GM12878 (cell line): ENCODE measurements at regions not wholly inside any gene's neighbourhood (a gene's known extent, or its start where the extent isn't known, plus 50 kb on each side); places are given as distances from the start of the nearest gene placed in this dataset.
A peak's percentile ranks its signal among the peaks of the same experiment; 100 is the strongest.

Source experiments
- ATAC-seq: fragments of 200-7000 bp; cut with Tn5 transposase; 3 replicates; pipeline ENCODE4 v1.9.1; 2020; ENCODE audit warnings: mild to moderate bottlenecking, moderate library complexity
- BruUV-seq: library from RNA; stranded (reverse); fragments of 400-500 nt; replicated peaks from 2 replicates; lab custom pipeline; 2021; lab: Mats Ljungman, UMichigan
- CTCF ChIA-PET: fragments of 300-600 bp; sonication (Branson Sonifier 250); formaldehyde crosslinking; extraction: SDS; loops from one replicate; lab custom pipeline; 2021; ENCODE audit warnings: inconsistent platforms; lab: Yijun Ruan, JAX
- POLR2A ChIA-PET: fragments of 350-600 bp; formaldehyde crosslinking; extraction: SDS; loops from one replicate; lab custom pipeline; 2021; ENCODE audit warnings: inconsistent platforms; lab: Charles Lee
- RAD21 ChIA-PET: fragments of 300-600 bp; sonication (Branson Sonifier 250); formaldehyde crosslinking; loops from one replicate; lab custom pipeline; 2023; ENCODE audit warnings: antibody characterized with exemption; ENCODE audit not compliant: unreplicated experiment; lab: Charles Lee
- SMC1A ChIA-PET: fragments of 300-600 bp; sonication (Branson Sonifier 250); formaldehyde crosslinking; loops from one replicate; lab custom pipeline; 2023; ENCODE audit not compliant: unreplicated experiment, uncharacterized antibody; lab: Charles Lee
- DNase-seq: peaks from one replicate; pipeline ENCODE4 v3.0.0-alpha.2; 2011; ENCODE audit warnings: low read depth, low spot score
- FAIRE-seq: peaks from 3 replicates; lab custom pipeline; 2011; peaks lifted over from hg19 to GRCh38; lab: Jason Lieb, UNC
- H2AFZ ChIP-seq: 2 replicates; pipeline ENCODE4 v1.6.0; 2011; ENCODE audit warnings: low read depth, low read length, control low read depth; ENCODE audit not compliant: control insufficient read depth
- H3K27ac ChIP-seq: 2 replicates; pipeline ENCODE4 v1.5.1; 2011; ENCODE audit warnings: control low read depth; ENCODE audit not compliant: control insufficient read depth, insufficient read depth
- H3K27me3 ChIP-seq, 2 experiments: replicated peaks in 1 of 2; 2 replicates each; pipeline versions ENCODE4 v1.6.0 to v1.6.1; 2011; ENCODE audit warnings: low read length in 1 of 2; ENCODE audit not compliant: control insufficient read depth in 2 of 2, insufficient read depth in 2 of 2
- H3K36me3 ChIP-seq, 2 experiments: 2 replicates each; pipeline ENCODE4 v1.5.1; 2011; ENCODE audit warnings: low read length in 1 of 2; ENCODE audit not compliant: control insufficient read depth in 2 of 2, insufficient read depth in 2 of 2
- H3K4me1 ChIP-seq: 2 replicates; pipeline ENCODE4 v1.6.1; 2011; ENCODE audit warnings: mild to moderate bottlenecking, low read length, moderate library complexity, mixed read lengths; ENCODE audit not compliant: control insufficient read depth, insufficient read depth
- H3K4me2 ChIP-seq: 2 replicates; pipeline ENCODE4 v1.6.0; 2011; ENCODE audit warnings: control low read depth; ENCODE audit not compliant: control insufficient read depth, insufficient read depth
- H3K4me3 ChIP-seq: fragments of 200-600 bp; sonication (generic); 2 replicates; pipeline ENCODE4 v1.5.1; 2016
- H3K79me2 ChIP-seq: 2 replicates; pipeline ENCODE4 v1.6.0; 2011; ENCODE audit warnings: low read length; ENCODE audit not compliant: control insufficient read depth, insufficient read depth
- H3K9ac ChIP-seq: 2 replicates; pipeline ENCODE4 v1.8.0; 2011; ENCODE audit warnings: low read length, control low read depth, mixed read lengths; ENCODE audit not compliant: control insufficient read depth, insufficient read depth
- H3K9me3 ChIP-seq: replicated peaks from 3 replicates; pipeline ENCODE4 v1.5.1; 2011; ENCODE audit warnings: mild to moderate bottlenecking, low read length; ENCODE audit not compliant: control insufficient read depth, insufficient read depth
- H4K20me1 ChIP-seq: 2 replicates; pipeline ENCODE4 v1.6.0; 2011; ENCODE audit not compliant: control insufficient read depth, insufficient read depth
- BCL11A ChIP-seq: IDR thresholded peaks from 2 replicates; pipeline ENCODE4 v1.6.1; 2011; ENCODE audit warnings: low read depth, low read length
- BRCA1 ChIP-seq: IDR thresholded peaks from 2 replicates; pipeline ENCODE4 v1.6.1; 2011; ENCODE audit warnings: low read depth, low read length, improper control_type of control experiment
- GATAD2B ChIP-seq: fragments of 450-650 bp; conservative IDR thresholded peaks from 2 replicates; pipeline ENCODE4 v1.6.1; 2017; ENCODE audit warnings: low read depth, mild to moderate bottlenecking, moderate library complexity
- JUNB ChIP-seq: IDR thresholded peaks from 2 replicates; pipeline ENCODE4 v1.6.1; 2016; ENCODE audit warnings: antibody characterized with exemption, mild to moderate bottlenecking
- JUND ChIP-seq: IDR thresholded peaks from 2 replicates; pipeline ENCODE4 v1.6.1; 2012; ENCODE audit warnings: low read depth, mild to moderate bottlenecking, low read length, improper control_type of control experiment, moderate library complexity
- MEF2B ChIP-seq: fragments of 450-650 bp; IDR thresholded peaks from 2 replicates; pipeline ENCODE4 v1.6.1; 2018; ENCODE audit warnings: mild to moderate bottlenecking, moderate library complexity; ENCODE audit not compliant: partially characterized antibody, poor library complexity, severe bottlenecking
- MTA3 ChIP-seq: IDR thresholded peaks from 2 replicates; pipeline ENCODE4 v1.6.1; 2012; ENCODE audit warnings: low read length, inconsistent platforms, borderline replicate concordance
- POLR2A ChIP-seq: IDR thresholded peaks from 2 replicates; pipeline ENCODE4 v1.6.1; 2011; ENCODE audit warnings: low read depth, mild to moderate bottlenecking, low read length
- RAD21 ChIP-seq: IDR thresholded peaks from 2 replicates; pipeline ENCODE4 v1.6.1; 2011; ENCODE audit warnings: mild to moderate bottlenecking, low read depth, low read length, moderate library complexity; ENCODE audit not compliant: insufficient read depth
- SMARCA5 ChIP-seq: fragments of 450-650 bp; IDR thresholded peaks from 2 replicates; pipeline ENCODE4 v1.6.1; 2017; ENCODE audit warnings: mild to moderate bottlenecking
- SMC3 ChIP-seq: IDR thresholded peaks from 2 replicates; pipeline ENCODE4 v1.6.1; 2011; ENCODE audit warnings: low read length, improper control_type of control experiment, borderline replicate concordance
- SREBF1 ChIP-seq: IDR thresholded peaks from 2 replicates; pipeline ENCODE4 v1.6.1; 2012; ENCODE audit warnings: mild to moderate bottlenecking, low read length
- ZNF24 ChIP-seq: fragments of 450-650 bp; IDR thresholded peaks from 2 replicates; pipeline ENCODE4 v1.6.1; 2017; ENCODE audit warnings: antibody characterized with exemption, mild to moderate bottlenecking
- ZNF274 ChIP-seq: IDR thresholded peaks from one replicate; pipeline ENCODE4 v1.8.0; 2011; ENCODE audit not compliant: insufficient read length, insufficient read depth
- WGBS: methylation state at CpG from one replicate; pipeline ENCODE4 v1.1.6; 2016; ENCODE audit warnings: low lambda C conversion rate; ENCODE audit not compliant: insufficient replicate concordance, insufficient coverage; ENCODE audit errors: missing lambda C conversion rate; 5-methylcytosine and 5-hydroxymethylcytosine counted together
- in situ Hi-C: fragments of 300-500 bp; cut with MboI; formaldehyde crosslinking; loops from 9 replicates; pipeline ENCODE4 v1.14.3; 2018; ENCODE audit warnings: mixed read lengths
- intact Hi-C: fragments of 100-400 bp; cut with micrococcal nuclease; formaldehyde crosslinking; loops from one replicate; pipeline ENCODE4 v1.14.2; 2022; ENCODE audit not compliant: unreplicated experiment
- TF ChIP-seq, protein P1 (sequence below): IDR thresholded peaks from 2 replicates; pipeline ENCODE4 v1.6.1; 2012; ENCODE audit warnings: low read depth, low read length, improper control_type of control experiment

DNA sequence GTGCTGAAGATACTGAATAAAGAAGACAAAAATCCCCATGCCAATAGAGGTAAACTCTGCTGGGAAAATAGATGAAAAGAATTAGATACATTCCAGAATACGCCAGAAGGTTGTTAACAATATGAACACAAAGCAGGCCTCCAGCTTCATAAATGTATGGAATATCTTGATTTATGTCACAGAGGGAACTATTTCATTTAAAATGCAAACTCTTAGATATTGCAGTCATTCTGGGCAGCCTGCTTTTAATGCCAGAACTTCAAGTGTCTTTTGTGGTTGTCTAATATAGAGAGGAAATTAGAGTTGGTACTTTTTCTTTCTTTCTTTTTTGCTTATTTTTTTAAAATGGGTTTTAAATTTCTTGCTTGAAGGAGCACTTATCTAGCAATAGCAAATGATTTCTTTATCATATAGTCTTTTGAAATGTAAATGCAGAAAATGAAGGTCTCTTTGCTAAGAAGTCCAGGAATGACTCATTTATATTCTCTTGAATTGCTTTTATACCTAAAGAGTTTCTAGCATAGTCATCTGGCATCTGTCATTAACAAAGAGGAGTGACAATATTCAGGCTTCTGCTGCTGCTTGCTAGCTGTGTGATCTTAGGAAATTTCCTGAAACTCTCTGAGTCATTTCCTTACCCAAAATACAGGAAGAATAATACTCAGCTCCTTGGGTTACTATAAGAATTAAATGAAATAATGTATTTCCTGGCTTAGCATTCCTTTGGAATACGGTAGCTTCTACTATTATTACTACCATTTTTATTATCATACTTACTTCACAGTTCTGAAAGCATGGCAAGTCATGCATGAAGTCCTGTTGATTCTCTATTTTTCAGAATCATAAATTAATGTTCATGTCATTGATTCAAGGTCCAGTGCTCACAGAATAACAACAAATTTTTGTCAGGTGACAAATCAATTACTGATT is 527.6 kb downstream of the DIPK2A start:
- WGBS, result 35% methylated on average over 2 of the region's 2 CpGs
- no peaks in the 10 kb centered on the region for H3K36me3 ChIP-seq
- no TSS peak for BruUV-seq
- intact Hi-C loops, result loop anchor here (10.0 kb wide), 1 partner anchor 524 kb away; the partner anchor contains the start of gene DIPK2A
- FAIRE-seq (no peak), DNase-seq (no peak), ATAC-seq (no peak)
- no peaks in the 10 kb centered on the region for H3K4me1 ChIP-seq
- no peaks in the 10 kb centered on the region; a peak in 1 of 4 replicates for H3K27me3 ChIP-seq
- no peak overlapping the region for H3K4me3 ChIP-seq
- CTCF ChIA-PET, result no interaction called here
- H3K27ac ChIP-seq, result no peak overlapping the region
- no peaks in the 10 kb centered on the region for H3K79me2 ChIP-seq
- no peak overlapping the region for H3K9ac ChIP-seq
- POLR2A ChIA-PET, result no interaction called here
- in situ Hi-C loops, result no loop called here
- RAD21 ChIA-PET, result no interaction called here
- SMC1A ChIA-PET, result no interaction called here
- H3K4me2 ChIP-seq, result no peak overlapping the region
- H4K20me1 ChIP-seq, result no peaks in the 10 kb centered on the region
- TF ChIP-seq POLR2A (no peak), JUND (no peak), BCL11A (no peak), JUNB (peak; percentile 41; the same call in 1 of the 2 replicates), ZNF274 (no peak)
- no peak overlapping the region for H2AFZ ChIP-seq
- H3K9me3 ChIP-seq, result no peaks in the 10 kb centered on the region

- ChIA-PET SMC1A (interaction anchor here (1.1 kb wide), 1 partner anchor 21 kb away, joined by 4 read pairs; no protein-coding TSS in a partner anchor), CTCF (no interaction called here), POLR2A (no interaction called here), RAD21 (no interaction called here)
- no peaks in the 10 kb centered on the region for H4K20me1 ChIP-seq
- no peak overlapping the region for H2AFZ ChIP-seq
- no peaks in the 10 kb centered on the region for H3K4me1 ChIP-seq
- 48% methylated on average over 1 of the region's 1 CpG for WGBS
- H3K36me3 ChIP-seq, result no peaks in the 10 kb centered on the region
- no peak overlapping the region for H3K27ac ChIP-seq
- intact Hi-C loops (no loop called here), in situ Hi-C loops (no loop called here)
- no peak overlapping the region for H3K9ac ChIP-seq
- H3K4me2 ChIP-seq, result no peak overlapping the region
- H3K4me3 ChIP-seq, result no peak overlapping the region
- no peak for DNase-seq
- no peak for ATAC-seq
- FAIRE-seq, result no peak
- no TSS peak for BruUV-seq
- H3K79me2 ChIP-seq, result no peaks in the 10 kb centered on the region
- no peaks in the 10 kb centered on the region; a peak in 1 of 4 replicates for H3K27me3 ChIP-seq
- H3K9me3 ChIP-seq, result no peaks in the 10 kb centered on the region
- TF ChIP-seq SREBF1 (no peak), SMC3 (no peak), BRCA1 (no peak), RAD21 (no peak), MEF2B (no peak), ZNF24 (no peak), BCL11A (no peak), GATAD2B (no peak), MTA3 (no peak), SMARCA5 (no peak)
- TF ChIP-seq, protein P1, sequence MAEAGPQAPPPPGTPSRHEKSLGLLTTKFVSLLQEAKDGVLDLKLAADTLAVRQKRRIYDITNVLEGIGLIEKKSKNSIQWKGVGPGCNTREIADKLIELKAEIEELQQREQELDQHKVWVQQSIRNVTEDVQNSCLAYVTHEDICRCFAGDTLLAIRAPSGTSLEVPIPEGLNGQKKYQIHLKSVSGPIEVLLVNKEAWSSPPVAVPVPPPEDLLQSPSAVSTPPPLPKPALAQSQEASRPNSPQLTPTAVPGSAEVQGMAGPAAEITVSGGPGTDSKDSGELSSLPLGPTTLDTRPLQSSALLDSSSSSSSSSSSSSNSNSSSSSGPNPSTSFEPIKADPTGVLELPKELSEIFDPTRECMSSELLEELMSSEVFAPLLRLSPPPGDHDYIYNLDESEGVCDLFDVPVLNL, result no peak
These were observed 529.8 kb downstream of the DIPK2A start for GRCh38 chr3:144501467-144501866.
